ENCODE measurements at regions not wholly inside any gene's neighbourhood (a gene's known extent, or its start where the extent isn't known, plus 50 kb on each side); places are given as distances from the start of the nearest gene placed in this dataset.

GRCh38 chr15:87293031-87293430 lies 963.5 kb downstream of the NTRK3 start:
- DNase-seq (ENCODE audit: low read depth in 1 of 2, low spot score in 2 of 2) (no peak), FAIRE-seq (no peak)
- Histone ChIP-seq H2BK20ac (ENCODE audit: low read length) (no peak overlapping the region), H3K56ac (replicated peaks; ENCODE audit: insufficient read length, low read depth, low read length) (no peak overlapping the region), H2AFZ (ENCODE audit: low read length) (no peak overlapping the region), H2BK5ac (ENCODE audit: low read depth, low read length) (no peak overlapping the region), H3K14ac (ENCODE audit: insufficient read length) (no peak overlapping the region), H2BK12ac (ENCODE audit: low read depth, low read length) (no peak overlapping the region), H2BK120ac (replicated peaks; ENCODE audit: low read depth, low read length) (no peak overlapping the region), H4K91ac (replicated peaks; ENCODE audit: insufficient read length, low read length) (no peak overlapping the region), H3K4me3 (ENCODE audit: extremely low read depth in 1 of 4, insufficient read depth in 2 of 4, low read depth in 3 of 4, low read length in 4 of 4) (no peak overlapping the region), H4K8ac (ENCODE audit: extremely low read depth, insufficient read depth, low read length) (no peak overlapping the region), H4K5ac (ENCODE audit: insufficient read length, low read depth, low read length) (no peak overlapping the region), H3K23me2 (ENCODE audit: low read depth, low read length) (no peaks in the 10 kb centered on the region), H3K79me2 (ENCODE audit: control insufficient read depth in 1 of 2, insufficient read depth in 2 of 2, low read length in 2 of 2) (no peaks in the 10 kb centered on the region), H4K20me1 (replicated peaks in 1 of 2; ENCODE audit: control insufficient read depth in 1 of 2, insufficient read depth in 2 of 2, low read length in 2 of 2) (no peaks in the 10 kb centered on the region), H3K79me1 (ENCODE audit: low read depth, low read length) (no peaks in the 10 kb centered on the region), H3K4me1 (replicated peaks in 1 of 4; ENCODE audit: control insufficient read depth in 3 of 4, insufficient read depth in 4 of 4, low read length in 3 of 4) (no peaks in the 10 kb centered on the region), H3K9me3 (ENCODE audit: insufficient read depth in 2 of 2, low read depth in 1 of 2, low read length in 1 of 2) (no peaks in the 10 kb centered on the region), H3K27ac (ENCODE audit: low read depth, low read length) (no peak overlapping the region), H3K9ac (replicated peaks in 1 of 4; ENCODE audit: extremely low read depth in 1 of 4, low read depth in 3 of 4, low read length in 3 of 4) (no peak overlapping the region), H3K4ac (replicated peaks; ENCODE audit: insufficient read length, low read depth, low read length) (no peak overlapping the region), H3K27me3 (replicated peaks in 1 of 4; ENCODE audit: control insufficient read depth in 3 of 4, extremely low read depth in 1 of 4, insufficient read depth in 3 of 4, low read length in 3 of 4) (no peaks in the 10 kb centered on the region), H2BK15ac (ENCODE audit: low read length) (no peak overlapping the region), H3K18ac (ENCODE audit: extremely low read depth, low read length) (no peak overlapping the region), H2AK5ac (ENCODE audit: low read depth, low read length) (no peak overlapping the region), H3K4me2 (ENCODE audit: insufficient read depth in 1 of 2, low read depth in 2 of 2, low read length in 2 of 2) (no peak overlapping the region), H3K23ac (ENCODE audit: insufficient read length) (no peak overlapping the region), H3K36me3 (ENCODE audit: control insufficient read depth in 2 of 4, insufficient read depth in 4 of 4, low read length in 3 of 4) (no peaks in the 10 kb centered on the region; a peak in 1 of 8 replicates)
- POLR2A ChIA-PET (ENCODE audit: partially characterized antibody), result no interaction called here
- CTCF ChIA-PET (ENCODE audit: partially characterized antibody), result interaction anchor here (0.8 kb wide), 1 partner anchor 537 kb away, joined by 3 read pairs; no protein-coding TSS in a partner anchor
- 94% methylated on average over 2 of the region's 2 CpGs; no CpG with 5 or more reads in 1 of the 2 experiments for WGBS, 2 experiments (ENCODE audit: extremely low coverage in 1 of 2, insufficient coverage in 1 of 2, insufficient read length in 1 of 2, insufficient replicate concordance in 2 of 2, low coverage in 1 of 2, low lambda C conversion rate in 2 of 2, missing lambda C conversion rate in 1 of 2)
- TF ChIP-seq ATF2 (IDR thresholded peaks at IDR 0.05; ENCODE audit: low read length) (no peak), NRF1 (IDR thresholded peaks at IDR 0.05; ENCODE audit: low read depth, low read length) (no peak), SRF (IDR thresholded peaks at IDR 0.05; ENCODE audit: low read depth, low read length) (no peak), ATF3 (IDR thresholded peaks at IDR 0.05; ENCODE audit: insufficient read depth, low read depth, low read length) (no peak), ASH2L (IDR thresholded peaks at IDR 0.05; ENCODE audit: low read length) (no peak), GTF2F1 (IDR thresholded peaks at IDR 0.05; ENCODE audit: borderline replicate concordance, low read depth, low read length) (no peak), RXRA (IDR thresholded peaks at IDR 0.05; ENCODE audit: insufficient read depth, low read depth, low read length) (no peak), RBBP5 (IDR thresholded peaks at IDR 0.05; ENCODE audit: borderline replicate concordance, low read depth, low read length) (no peak), CHD2 (IDR thresholded peaks at IDR 0.05; ENCODE audit: low read length) (no peak), PHF8 (conservative IDR thresholded peaks at IDR 0.05; ENCODE audit: low read depth, low read length) (no peak), SUZ12 (IDR thresholded peaks at IDR 0.05; ENCODE audit: low read length) (no peak), POU5F1 (IDR thresholded peaks at IDR 0.05; ENCODE audit: low read depth, low read length) (no peak), SAP30 (IDR thresholded peaks at IDR 0.05; ENCODE audit: insufficient read depth, insufficient replicate concordance, low read length) (no peak)
